HG03442 (cell line): ENCODE measurements at regions not wholly inside any gene's neighbourhood (a gene's known extent, or its start where the extent isn't known, plus 50 kb on each side); places are given as distances from the start of the nearest gene placed in this dataset.

ENCODE experiments used
- ATAC-seq: cut with Tn5 transposase; IDR thresholded peaks from one replicate; pipeline ENCODE4 v1.9.1; 2021; ENCODE audit warnings: mild to moderate bottlenecking, moderate library complexity; ENCODE audit not compliant: unreplicated experiment

DNA sequence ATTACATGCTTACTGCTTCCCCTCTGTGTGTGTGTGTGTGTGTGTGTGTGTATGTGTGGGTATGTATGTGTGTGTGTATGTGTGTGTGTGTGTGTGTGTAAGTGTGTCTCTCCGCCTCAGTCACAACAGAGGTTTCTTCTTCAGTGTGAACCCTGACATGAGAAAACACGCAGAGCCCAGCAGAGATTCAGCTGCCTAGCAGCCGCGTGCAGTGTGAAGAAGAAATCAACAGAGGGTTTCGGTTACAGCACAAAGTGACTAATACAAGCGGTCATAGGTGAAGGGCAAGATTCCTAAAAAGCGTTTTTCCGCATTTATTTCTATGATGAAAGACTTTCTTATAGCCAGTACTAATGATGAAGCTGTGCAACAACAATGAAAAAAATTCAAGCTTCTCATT is 55.3 kb upstream of the ZFP42 start:
- no peak for ATAC-seq

DNA sequence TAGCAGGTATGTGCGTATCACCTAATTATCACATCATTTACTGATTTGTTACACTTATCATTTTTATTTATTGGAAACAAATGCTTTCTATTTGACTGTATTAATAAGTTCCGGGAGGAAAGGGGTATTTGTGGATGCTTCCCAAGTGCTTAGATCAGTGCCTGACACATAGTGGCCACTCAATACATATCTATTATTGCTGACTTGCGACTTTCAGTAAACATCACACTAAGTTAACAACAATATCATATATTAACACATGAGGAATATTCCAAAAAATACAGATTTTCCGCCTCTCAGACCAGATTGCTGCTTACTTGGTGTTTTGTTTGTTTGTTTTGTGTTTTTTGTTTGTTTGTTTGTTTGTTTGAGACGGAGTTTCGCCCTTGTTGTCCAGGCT is 52.6 kb upstream of the ZFP42 start:
- ATAC-seq: no peak

DNA sequence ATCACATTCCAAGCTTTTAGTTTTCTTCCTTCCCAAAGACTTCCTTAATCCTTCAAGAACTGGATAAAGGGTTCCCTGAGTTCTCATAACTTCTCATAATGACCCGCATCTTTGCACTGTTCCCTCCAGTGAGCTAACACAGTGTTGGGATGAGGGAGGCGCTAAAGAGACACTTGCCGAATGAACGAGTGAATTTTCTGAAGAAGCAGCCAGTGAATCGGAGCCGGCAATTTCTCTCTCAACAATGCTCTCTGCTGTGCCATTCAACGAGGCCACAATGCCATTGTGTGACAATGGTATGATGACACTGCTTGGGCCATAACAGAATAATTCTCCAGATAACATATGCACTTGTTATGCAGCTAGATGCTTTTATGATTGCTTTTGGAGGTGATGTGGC is 51.4 kb upstream of the ZFP42 start:
- no peak for ATAC-seq
